Glomerular visceral epithelial cell (primary cell): ENCODE measurements at regions not wholly inside any gene's neighbourhood (a gene's known extent, or its start where the extent isn't known, plus 50 kb on each side); places are given as distances from the start of the nearest gene placed in this dataset.

Source experiments
- DNase-seq: peaks from one replicate; pipeline ENCODE4 v3.0.0-alpha.2; 2016; ENCODE audit errors: extremely low spot score

DNA sequence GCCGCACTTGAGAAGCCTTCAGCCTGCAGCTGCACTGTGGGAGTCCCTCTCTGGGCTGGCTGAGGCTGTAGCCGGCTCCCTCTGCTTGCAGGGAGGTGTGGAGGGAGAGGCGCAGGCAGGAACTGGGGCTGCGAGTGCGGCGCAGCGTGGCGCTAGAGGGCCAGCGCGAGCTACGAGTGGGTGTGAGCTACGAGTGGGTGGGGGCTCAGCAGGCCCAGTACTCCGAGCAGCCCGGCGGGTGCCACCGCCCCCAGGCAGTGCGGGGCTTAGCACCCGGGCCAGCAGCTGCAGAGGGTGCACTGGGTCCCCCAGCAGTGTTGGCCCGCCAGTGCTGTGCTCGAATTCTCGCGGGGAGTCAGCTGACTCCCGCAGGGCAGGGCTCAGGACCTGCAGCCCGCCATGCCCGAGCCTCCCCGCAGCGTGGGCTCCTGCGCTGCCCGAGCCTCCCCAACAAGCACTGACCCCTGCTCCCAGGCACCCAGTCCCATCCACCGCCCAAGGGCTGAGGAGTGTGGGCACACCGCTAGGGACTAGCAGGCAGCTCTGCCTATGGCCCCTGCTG is 1620.1 kb downstream of the BRINP3 start:
- no peak for DNase-seq

DNA sequence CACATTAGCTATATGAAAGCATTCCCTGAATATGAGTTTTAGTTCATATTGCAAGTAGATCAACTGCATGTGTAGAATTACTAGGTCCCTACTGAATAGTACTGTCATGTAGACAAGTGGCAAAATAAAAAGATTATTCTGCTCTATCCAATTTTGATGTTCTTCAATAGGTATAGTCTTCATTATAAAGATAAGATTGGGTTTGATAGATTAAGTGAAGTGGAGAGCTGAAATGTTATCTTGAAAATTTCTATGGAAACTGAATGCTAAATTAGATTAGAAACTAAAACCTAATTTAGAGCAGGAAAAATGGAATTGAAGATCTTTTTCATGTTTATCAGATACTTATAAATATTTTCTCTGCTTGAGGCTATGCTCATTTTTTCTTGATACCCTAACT is 1610.0 kb downstream of the BRINP3 start:
- no peak for DNase-seq

DNA sequence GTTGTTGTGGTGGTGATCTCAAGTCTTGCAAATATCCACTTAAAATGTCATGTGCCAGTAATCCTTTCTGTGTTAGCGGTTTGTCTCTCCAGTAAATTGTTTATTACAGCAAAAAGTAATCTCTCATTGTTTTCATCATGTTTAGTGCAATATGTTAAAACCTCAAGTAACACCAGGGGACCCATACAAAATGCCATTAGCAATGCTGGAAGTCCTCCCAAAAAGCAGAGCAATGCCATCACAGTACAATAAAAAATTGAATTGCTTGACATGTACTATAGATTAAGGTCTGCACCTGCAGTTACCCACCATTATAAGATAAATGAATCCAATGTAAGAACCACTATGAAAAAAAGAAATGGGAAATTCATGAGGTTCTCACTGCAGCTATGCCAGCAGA is 1606.5 kb downstream of the BRINP3 start:
- no peak for DNase-seq

DNA sequence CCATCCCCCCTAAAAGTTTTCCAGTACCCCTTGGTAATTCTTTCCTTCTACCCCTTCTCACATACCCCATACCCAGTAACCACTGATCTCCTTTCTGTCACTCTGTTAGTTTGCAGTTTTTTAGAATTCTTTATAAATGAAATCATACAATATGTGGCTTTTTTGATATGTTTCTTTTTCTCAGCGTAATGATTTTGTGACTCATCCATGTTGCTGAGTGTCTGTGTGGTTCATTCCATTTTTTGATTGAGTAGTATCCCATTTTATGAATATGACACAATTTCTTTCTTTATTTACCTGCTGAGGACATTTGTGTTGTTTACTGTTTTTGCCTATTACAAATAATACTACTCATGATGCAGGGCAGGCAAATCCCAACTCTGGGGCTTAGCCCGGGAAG is 1605.3 kb downstream of the BRINP3 start:
- no peak for DNase-seq

DNA sequence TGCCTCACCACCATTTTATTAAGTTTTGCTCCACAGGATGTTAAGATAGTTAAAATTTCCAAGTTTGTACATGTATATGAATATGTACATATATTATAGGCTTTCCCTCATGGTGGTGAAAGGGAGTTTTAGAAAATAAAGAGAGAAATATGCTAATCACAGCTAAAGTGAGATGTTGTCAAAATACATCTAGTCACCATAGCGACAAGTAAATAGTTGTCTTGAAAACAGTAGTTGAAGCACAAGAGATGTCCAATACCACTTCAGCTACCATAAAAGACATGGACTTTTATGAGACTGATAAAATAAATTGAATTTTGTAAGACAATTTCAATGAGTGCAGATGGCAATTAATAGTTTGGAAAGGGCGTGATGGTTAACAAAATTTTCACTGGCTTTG is 1600.0 kb downstream of the BRINP3 start:
- no peak for DNase-seq

DNA sequence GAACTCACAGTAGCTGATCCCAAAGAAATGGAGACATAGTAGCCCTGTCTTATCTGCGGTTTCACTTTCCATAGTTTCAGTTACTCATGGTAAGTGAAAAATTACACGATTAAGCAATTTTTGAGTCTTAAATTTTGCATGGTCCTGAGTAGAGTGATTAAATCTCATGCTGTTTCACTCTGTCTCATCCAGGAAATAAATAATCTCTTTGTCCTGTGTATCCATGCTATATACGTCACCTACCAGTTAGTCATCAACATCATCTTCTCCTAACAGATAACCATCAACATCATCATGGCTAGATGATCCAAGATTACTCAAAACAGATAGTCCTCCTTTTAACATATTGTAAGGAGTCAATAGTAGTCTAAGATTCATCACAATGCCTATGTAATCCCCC is 1589.3 kb downstream of the BRINP3 start:
- DNase-seq = no peak

DNA sequence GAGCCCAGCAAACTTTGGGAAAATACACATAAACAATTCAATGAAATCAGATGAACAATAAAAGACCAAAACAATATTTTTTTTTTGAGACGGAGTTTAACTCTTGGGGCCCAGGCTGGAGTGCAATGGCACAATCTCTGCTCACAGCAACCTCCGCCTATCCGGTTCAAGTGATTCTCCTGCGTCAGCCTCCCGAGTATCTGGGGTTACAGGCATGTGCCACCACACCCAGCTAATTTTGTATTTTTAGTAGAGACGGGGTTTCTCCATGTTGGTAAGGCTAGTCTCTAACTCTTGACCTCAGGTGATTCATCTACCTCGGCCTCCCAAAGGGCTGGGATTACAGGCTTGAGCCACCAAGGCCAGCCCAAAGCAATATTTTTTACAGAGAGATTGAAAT is 1588.5 kb downstream of the BRINP3 start:
- DNase-seq = no peak

DNA sequence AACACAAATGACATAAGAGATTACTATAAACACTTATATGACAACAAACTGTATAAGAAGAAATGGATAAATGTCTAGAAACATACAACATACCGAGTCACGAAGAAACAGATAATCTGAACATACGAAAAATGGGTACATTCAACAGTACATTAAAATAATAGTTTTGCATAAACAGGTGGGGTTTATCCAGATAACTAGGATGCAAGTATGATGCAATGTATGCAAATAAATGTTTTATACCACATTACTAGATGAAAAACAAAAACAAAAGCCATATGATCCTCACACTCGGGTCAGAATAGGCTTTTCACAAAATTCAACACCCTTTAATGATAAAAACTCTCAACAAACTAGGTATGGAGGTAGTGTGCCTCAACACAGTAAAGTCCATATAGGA is 1585.7 kb downstream of the BRINP3 start:
- DNase-seq = no peak

DNA sequence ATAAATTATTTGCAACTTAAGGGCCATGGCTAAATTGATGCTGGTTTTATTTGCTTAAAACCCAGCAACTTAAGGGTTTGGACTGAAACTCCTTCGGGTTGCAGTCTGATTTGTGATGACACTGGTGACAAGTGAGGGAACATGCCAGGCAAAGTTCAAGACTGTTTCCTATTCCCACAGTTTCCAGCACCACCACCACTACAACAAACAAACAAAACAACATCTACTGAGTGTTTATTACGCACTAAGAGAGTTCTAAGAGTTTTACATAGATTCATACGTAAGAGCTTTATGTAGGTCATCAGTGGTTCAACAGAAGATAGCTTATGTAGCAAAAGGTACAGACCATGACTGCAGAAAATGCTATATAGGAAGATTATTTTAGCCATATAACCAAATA is 1582.1 kb downstream of the BRINP3 start:
- no peak for DNase-seq

DNA sequence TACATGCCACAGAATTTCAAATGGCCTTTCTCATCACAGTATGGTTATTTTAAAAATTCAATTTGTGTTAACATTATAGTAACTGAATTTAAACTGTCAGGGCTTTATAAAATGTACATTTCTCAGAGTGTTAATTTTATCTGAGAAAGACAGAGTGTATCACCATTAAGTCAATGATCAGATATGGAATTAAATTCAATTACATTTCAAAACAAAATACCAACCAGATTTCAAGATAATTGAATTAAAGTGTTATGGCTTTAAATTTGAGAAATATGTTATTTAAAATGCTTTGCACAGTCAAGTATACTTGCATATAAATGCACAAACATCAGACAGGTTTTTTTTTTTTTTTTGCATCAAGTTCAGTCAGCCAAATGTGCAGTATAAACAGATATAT is 1574.4 kb downstream of the BRINP3 start:
- DNase-seq = no peak

DNA sequence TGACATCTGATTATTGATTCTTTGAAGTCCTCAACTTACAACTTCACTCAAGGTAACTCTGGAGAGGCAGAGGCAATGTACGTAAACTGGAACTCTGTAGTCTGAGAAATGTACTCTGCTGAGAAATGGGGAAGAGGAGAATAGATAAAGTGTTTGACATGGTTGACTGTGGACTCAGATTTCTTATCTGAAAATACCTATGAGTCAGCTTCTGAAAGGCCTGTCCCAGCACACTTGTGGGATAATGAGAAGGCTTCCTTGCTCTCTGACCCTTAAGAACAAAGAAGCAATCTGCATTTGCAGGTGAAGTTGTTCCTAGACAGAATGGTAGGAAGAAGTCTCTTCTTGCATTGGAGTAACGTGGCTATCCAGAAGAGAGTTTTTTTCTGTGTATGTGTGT is 1573.5 kb downstream of the BRINP3 start:
- no peak for DNase-seq

DNA sequence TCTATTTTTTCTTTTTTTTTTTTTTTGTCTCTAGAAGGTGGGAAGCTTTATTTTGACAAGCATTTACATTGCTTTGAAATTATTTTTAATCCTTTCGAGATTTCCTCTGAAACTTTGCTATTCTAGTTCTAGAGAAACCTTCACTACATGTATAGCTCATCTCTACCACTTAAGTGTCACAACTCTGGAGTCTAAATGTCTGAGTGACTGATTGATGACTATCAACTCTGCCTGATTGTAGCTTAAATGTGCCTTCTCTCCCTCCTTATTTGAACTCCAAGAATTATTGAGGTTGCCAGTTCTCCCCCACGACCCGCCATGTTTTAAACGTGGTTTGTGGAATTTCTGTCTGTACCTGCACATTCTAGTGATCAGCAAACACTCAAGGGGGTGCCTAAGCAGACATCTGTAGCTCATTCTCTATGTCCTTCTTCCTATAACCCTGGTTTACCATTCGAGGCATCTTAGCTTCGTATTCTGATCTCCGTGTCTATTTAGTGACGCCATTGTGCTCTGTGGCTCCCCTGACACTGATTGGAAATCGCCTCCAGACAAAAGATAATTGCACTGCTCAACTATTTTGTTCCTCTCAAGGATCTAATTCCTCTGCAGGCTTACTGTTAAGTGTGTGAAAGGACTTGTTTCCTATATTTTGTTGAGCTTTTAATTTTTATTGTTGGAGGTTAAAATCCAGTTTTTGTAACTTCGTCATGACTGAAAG is 1570.6 kb downstream of the BRINP3 start:
- no peak for DNase-seq

DNA sequence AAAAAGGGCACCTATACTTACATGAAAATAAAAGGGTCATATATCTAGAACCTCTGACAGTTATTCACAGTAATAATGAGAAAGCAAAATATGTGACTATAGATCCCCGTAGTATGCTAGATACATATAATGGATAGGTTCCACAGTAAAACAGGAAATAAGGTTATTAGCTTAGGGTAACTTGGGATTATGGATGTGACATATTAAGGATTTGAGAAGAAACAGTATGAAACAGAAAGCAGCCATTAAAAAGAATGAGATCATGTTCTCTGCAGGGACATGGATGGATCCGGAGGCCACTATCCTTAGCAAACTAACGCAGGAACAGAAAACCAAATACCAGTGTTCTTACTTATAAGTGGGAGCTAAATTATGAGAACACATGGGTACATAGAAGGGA is 1547.3 kb downstream of the BRINP3 start:
- DNase-seq = no peak

DNA sequence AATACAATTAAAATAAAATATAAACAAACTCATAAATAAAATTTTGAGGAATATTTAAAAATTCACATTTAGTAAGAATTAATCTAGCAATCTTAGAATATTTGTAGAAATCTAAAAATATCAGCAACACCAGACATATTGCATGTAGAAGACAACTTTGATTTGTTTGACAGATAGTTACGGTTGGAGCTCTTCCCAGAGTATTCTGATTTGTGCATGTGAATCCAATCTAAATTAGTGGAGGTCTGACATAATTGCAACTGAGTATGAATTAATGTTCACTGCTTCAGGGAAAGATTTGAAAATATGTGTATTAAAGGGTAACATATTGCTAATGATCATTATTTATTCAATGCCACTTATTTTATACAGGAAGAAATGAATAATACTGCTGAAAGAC is 1546.2 kb downstream of the BRINP3 start:
- no peak for DNase-seq

DNA sequence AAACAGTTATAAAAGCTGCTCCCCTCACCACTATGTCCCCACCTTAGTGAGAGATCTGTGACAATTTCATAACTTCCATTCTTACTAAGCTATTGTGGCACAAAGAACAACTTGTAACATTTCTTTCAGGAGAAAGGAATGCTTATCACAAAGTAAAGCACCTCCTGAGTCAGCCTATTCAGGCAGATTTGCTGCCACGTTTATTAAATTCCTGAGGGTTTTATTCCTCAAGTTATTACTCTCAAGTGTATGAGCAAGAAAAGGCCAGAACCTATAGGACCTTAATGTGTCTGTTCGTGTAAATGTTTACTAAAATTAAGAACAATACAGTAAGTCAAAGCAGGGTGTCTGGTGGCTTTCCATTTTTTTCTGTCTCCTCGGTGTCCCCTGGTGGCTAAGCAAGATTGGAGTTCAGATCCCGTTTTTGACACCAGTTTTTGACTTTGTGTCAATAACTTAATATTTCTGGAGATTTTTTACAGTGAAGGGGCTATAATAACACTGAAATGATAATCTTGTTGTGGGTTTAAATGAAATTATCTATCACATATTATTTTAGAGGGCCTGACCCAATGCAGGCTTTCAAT is 1539.6 kb downstream of the BRINP3 start:
- no peak for DNase-seq

DNA sequence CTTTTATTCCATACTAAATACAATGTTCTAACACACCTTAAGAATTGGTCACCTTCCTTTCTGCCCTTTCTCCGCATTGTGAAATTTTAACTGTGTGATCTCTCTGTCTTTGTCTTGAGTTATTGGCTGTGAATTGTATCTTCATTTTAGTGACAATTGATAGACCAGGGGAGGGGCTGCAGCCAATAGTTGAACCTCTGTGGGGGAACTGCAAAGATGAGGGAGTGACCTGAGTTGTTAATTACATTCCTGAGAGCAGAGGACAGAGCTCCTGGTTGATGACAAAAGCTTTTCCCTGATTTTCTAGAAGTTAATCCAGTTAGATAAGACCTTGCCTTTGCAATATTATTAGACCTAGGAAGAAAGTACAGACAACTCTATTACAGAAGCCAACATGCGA is 1535.7 kb downstream of the BRINP3 start:
- no peak for DNase-seq

DNA sequence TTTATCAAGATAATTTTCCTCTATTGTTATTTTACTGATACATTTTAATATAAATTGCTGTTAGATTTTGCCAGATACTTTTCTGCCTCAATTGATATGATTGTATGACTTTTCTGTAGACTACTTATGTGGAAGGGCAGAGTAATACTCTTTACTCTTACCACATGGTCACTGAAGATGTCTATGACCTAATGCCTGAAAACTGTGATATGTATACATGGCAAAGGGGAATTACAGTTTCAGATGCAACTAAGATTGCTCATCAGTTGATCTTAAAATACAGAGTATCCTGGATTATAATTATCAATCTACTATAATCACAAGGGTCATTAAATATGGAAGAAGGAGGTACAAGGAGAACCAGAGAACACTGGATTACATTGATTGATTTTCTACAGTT is 1528.0 kb downstream of the BRINP3 start:
- DNase-seq = no peak

DNA sequence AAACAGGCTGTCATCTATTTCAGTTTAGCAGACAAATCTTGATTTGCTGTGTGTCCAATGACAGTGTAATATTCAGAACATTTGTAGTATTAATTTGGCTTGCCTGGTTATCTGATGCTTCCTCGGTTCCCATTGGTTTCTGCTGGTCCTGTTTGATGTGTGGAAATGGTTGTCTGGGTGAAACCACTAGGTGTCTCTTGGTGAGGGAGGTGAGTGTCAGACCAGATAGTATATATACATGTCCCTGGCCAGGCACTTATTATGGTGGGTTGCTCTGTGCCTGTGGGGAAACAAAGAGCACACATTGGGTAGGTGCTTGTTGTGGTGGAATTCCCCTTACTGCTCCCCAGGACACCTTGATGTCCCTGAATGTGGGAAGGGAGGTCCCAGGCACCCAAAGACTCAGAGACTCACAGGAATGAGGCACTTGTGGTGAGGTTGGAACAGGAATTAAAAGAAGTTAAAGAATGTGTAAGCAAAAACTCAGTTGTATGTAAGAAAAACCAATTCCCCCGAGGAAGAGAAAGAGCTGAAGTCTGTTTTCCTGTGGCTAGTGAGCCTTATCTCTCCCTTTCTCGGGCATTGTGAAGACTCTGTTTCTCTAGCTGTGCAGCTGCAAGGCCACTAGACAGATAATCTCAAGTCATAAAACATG is 1519.1 kb downstream of the BRINP3 start:
- no peak for DNase-seq

DNA sequence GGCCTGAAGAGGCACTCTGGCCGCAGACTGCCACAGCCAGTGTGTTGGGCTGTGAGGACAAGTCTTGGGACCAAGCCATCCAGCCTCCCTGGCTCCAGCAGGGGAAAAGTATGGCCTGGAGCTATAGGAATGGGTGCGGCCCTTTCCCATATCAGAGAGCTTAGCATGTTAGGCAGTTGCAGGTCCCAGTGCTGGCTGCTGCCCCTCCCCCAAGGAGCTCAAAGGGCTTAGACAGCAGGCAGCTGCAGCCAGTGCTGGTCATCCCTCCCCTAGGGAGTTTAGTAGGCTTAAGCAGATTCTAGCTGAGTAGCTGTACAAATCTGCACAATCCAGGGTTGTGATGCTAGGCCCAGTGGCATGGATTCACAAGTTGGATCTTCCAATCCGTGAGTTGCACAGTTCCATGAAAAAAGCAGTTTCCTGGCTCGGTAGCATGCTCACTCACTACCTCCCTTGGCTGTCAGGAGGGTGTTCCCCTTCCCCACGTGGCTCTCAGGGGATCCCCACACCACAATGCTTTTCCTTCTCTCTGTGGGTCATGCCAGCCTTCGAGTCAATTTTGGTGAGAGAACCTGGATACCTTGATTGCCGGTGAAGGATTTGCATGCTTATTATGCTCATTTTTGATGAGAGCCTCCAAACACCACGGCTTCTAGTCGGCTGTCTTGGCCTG is 1490.8 kb downstream of the BRINP3 start:
- no peak for DNase-seq

DNA sequence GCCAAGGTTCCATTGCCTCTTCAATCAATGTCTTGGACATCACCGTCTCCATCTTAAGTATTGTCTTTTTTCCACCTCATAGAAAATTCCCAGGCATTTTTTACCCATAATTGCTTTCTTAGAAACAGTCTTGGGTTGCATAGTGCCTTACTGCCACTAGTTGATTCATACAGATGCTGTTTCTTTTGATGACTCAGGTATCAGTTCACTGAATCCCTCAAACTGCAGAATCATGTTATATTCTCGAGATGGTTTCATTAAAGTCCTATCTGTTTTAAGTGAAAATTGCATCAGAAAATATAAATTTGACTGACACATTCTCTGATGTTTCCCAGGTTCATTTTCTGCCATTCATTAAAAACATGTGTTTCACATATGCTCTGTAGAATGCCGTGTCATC is 1489.1 kb downstream of the BRINP3 start:
- no peak for DNase-seq

DNA sequence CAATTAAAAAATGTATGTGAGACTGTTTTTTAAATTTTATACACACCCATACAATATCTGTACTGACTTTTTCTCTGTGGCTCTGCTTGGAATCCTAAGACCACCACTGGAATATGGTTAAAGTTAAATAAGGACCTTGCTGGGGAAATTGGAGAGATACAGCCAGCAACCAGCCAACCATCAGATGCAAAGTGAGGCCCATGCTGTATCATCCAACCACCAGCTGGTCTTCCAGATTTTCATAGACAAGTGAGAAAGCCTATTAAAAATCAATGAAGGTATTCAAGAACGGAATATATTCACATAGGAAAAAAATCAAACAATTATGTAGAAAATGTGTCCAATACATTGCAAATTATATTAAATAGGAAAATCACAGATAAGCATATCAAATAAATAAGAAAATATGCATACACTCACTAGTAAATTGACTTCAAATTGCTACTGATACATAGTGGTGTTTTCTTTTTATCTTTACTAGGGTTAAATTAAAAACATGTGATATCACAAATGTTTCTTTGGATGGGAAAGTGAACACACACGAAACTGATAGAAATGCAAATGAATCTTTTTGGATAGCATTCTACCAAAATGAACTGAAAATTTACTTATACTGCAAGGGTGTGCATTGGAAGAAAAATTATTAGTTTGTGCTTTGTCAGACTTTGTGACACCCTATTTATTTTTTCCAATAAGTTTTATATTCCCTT is 1486.3 kb downstream of the BRINP3 start:
- no peak for DNase-seq

DNA sequence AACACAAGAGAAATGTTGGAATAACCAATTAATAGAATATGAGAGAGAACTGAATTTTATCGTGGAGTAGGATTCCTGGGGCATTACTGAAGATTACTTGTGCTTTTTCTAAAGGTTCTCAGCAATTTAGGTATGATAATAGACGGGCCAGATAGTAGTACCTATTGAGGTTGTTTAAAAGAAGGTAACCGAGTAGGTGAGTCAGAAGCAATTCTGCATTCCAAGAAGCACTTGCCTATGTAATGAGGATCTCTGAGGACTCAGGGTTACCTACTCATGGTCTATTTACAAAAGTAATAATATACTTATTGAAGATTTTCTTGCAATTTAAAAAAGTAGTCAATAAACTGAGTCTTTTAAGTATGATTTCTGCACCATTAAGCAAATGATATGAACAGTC is 1469.8 kb downstream of the BRINP3 start:
- no peak for DNase-seq
